HFFc6 (cell line): ENCODE measurements at regions not wholly inside any gene's neighbourhood (a gene's known extent, or its start where the extent isn't known, plus 50 kb on each side); places are given as distances from the start of the nearest gene placed in this dataset.

Experiments used
- DNase-seq: peaks from one replicate; pipeline ENCODE4 v3.0.0-alpha.2; 2018
- H3K27ac Mint-ChIP-seq: 2 replicates; pipeline ENCODE4 v1.8.0; 2020; ENCODE audit warnings: mild to moderate bottlenecking, mixed read lengths
- H3K27me3 Mint-ChIP-seq: 2 replicates; pipeline ENCODE4 v1.8.0; 2021; ENCODE audit warnings: mild to moderate bottlenecking, moderate library complexity, mixed read lengths; ENCODE audit not compliant: insufficient read depth
- H3K36me3 Mint-ChIP-seq: 2 replicates; pipeline ENCODE4 v1.8.0; 2021; ENCODE audit warnings: low read depth, mixed read lengths
- H3K4me1 Mint-ChIP-seq: 2 replicates; pipeline ENCODE4 v1.8.0; 2020; ENCODE audit warnings: low read depth, mixed read lengths
- H3K4me3 Mint-ChIP-seq: 2 replicates; pipeline ENCODE4 v1.8.0; 2020; ENCODE audit warnings: mild to moderate bottlenecking, moderate library complexity, mixed read lengths
- H3K9me3 Mint-ChIP-seq: 2 replicates; pipeline ENCODE4 v1.8.0; 2020; ENCODE audit warnings: mild to moderate bottlenecking, mixed read lengths
- TF ChIP-seq, protein P1 (sequence below): fragments of 200-600 bp; sonication (generic); IDR thresholded peaks from 2 replicates; pipeline ENCODE4 v1.5.0; 2021; ENCODE audit warnings: antibody characterized with exemption, mild to moderate bottlenecking

DNA sequence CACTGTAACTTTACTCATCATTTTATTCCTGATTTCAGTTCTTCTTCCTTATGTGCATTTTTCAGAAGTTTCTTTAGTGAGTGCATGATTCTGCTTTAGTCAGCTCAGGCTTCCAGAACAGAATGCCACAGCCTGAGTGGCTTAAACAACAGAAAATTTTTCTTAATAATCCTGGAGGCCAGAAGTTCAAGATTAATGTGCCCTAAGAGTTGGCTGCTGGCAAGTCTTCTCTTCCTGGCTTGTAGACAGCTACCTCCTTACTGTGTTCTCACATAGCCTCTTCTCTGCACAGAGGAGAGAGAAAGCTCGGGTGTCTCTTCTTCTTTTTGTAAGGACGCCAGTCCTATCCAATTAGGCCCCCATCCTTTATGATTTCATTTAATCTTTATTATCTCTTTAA lies 443.1 kb upstream of the RGS17 start:
- no peak for DNase-seq

DNA sequence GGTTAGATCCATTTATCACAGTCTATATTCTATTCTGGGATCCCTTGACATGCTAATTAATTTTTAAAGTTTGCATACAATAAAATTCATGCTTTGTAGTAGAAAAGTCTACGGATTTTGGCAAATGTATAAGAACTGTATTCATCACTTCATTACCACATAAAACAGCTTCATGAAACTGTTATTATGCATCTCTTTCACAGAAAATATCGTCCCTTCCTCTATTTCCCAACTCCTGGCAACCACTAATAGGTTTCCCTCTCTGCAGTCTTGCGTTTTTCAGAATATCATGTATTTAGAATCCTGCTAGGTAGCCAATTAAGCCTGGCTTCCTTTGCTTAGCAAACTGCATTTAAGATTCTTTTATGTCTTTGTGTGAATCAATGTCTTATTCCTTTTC lies 441.3 kb upstream of the RGS17 start:
- H3K27ac Mint-ChIP-seq: no peak overlapping the region
- no peak for DNase-seq
- no peaks in the 10 kb centered on the region for H3K27me3 Mint-ChIP-seq
- H3K4me1 Mint-ChIP-seq: no peaks in the 10 kb centered on the region
- TF ChIP-seq, protein P1, sequence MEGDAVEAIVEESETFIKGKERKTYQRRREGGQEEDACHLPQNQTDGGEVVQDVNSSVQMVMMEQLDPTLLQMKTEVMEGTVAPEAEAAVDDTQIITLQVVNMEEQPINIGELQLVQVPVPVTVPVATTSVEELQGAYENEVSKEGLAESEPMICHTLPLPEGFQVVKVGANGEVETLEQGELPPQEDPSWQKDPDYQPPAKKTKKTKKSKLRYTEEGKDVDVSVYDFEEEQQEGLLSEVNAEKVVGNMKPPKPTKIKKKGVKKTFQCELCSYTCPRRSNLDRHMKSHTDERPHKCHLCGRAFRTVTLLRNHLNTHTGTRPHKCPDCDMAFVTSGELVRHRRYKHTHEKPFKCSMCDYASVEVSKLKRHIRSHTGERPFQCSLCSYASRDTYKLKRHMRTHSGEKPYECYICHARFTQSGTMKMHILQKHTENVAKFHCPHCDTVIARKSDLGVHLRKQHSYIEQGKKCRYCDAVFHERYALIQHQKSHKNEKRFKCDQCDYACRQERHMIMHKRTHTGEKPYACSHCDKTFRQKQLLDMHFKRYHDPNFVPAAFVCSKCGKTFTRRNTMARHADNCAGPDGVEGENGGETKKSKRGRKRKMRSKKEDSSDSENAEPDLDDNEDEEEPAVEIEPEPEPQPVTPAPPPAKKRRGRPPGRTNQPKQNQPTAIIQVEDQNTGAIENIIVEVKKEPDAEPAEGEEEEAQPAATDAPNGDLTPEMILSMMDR: no peak
- no peak overlapping the region for H3K4me3 Mint-ChIP-seq
- peaks cover 37% of the 10 kb centered on the region for H3K9me3 Mint-ChIP-seq
- H3K36me3 Mint-ChIP-seq: no peaks in the 10 kb centered on the region; the same call in 1 of the 2 replicates

More for the DNA sequence above, 443.1 kb upstream of the RGS17 start:
- Mint-ChIP-seq H3K36me3 (no peaks in the 10 kb centered on the region; the same call in 1 of the 2 replicates), H3K4me3 (no peak overlapping the region), H3K9me3 (peaks cover 53% of the 10 kb centered on the region), H3K27me3 (no peaks in the 10 kb centered on the region), H3K27ac (no peak overlapping the region), H3K4me1 (no peaks in the 10 kb centered on the region)
- TF ChIP-seq, protein P1: no peak

DNA sequence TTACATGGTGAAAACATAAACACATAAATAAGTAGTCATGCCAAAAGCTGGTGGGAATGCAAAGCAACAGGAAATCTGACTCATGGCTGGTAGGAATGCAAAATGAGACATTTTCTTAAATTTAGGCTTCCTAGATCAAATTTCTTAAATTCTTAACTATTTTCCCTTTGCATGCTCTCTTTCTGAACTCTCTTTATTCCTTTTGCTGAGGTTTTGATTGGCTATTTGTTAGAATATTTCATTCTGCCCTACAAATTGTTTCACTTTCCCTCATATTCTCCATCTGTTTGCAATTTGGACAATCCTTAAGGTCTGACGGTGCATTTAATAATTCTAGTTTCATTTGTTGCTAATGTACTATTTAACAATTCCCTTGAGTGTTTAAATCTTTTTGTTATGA lies 437.5 kb upstream of the RGS17 start:
- Mint-ChIP-seq H3K4me3 (no peak overlapping the region), H3K36me3 (no peaks in the 10 kb centered on the region), H3K27me3 (no peaks in the 10 kb centered on the region), H3K9me3 (peaks cover 31% of the 10 kb centered on the region), H3K27ac (no peak overlapping the region), H3K4me1 (no peaks in the 10 kb centered on the region)
- TF ChIP-seq, protein P1: no peak
- no peak for DNase-seq

DNA sequence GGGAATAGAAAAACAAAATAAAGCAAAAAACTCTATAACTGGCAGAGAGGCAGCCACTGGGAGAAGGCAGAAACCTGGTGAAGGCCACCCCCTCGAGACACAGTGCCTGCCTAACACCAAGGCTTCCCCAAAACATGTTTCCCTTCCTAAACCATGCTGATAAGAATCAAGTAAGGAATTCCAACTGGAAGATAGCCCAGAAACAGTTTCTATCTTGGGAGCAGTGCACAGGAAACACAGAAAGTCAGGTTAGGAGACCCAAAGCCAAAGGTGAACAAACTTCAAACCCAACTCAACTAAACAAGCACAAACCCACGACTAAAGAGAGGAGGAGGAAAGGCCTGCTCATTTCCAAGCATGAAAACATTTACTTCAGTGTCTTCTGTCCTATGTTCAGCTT lies 433.7 kb upstream of the RGS17 start:
- H3K36me3 Mint-ChIP-seq: no peaks in the 10 kb centered on the region
- no peak overlapping the region for H3K27ac Mint-ChIP-seq
- no peaks in the 10 kb centered on the region for H3K27me3 Mint-ChIP-seq
- H3K4me3 Mint-ChIP-seq: no peak overlapping the region
- H3K9me3 Mint-ChIP-seq: peaks cover 21% of the 10 kb centered on the region
- H3K4me1 Mint-ChIP-seq: no peaks in the 10 kb centered on the region
- TF ChIP-seq, protein P1: no peak
- DNase-seq: no peak

DNA sequence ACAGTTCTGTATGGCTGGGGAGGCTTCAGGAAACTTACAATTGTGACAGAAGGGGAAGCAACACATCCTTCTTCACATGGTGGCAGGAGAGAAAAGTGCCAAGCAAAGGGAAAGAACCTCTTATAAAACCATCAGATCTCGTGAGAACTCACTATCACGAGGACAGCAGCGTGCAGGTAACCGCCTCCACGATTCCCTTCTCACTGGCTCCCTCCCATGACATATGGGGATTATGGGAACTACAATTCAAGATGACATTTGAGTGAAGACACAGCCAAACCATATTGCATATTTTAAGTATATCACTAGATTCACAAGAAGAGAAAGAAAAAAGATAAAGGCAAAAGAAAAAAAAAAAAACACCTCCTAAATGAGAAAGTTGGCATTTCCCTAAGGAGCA lies 431.9 kb upstream of the RGS17 start:
- no peaks in the 10 kb centered on the region for H3K27me3 Mint-ChIP-seq
- no peak overlapping the region for H3K4me3 Mint-ChIP-seq
- H3K9me3 Mint-ChIP-seq: peaks cover 21% of the 10 kb centered on the region
- TF ChIP-seq, protein P1: no peak
- no peaks in the 10 kb centered on the region for H3K4me1 Mint-ChIP-seq
- no peak for DNase-seq
- H3K36me3 Mint-ChIP-seq: no peaks in the 10 kb centered on the region
- H3K27ac Mint-ChIP-seq: no peak overlapping the region

DNA sequence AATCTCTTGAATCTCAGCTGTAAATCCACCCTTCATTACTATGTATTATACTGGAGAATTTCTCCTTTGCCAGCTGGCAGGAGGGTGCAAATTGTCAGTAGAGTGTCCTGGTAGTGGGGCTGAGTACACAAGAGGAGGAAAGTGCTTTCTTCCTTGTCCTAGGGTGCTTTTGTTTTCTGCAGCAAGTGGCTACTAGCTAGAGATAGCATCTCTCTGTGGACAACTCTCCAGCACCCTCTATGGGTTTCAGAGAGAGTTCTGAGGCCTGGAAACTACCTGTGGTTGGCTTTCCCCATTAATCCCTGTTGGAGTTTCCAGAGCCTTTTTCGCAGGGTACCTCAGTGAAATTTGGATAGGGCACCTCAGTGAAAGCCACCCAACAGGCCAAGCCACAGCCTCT lies 422.5 kb upstream of the RGS17 start:
- no peak for DNase-seq
- Mint-ChIP-seq H3K9me3 (peaks cover 28% of the 10 kb centered on the region), H3K36me3 (no peaks in the 10 kb centered on the region), H3K4me3 (no peak overlapping the region), H3K4me1 (no peaks in the 10 kb centered on the region), H3K27ac (no peak overlapping the region), H3K27me3 (no peaks in the 10 kb centered on the region)
- TF ChIP-seq, protein P1: no peak
